GM13976 (cell line): ENCODE measurements at regions not wholly inside any gene's neighbourhood (a gene's known extent, or its start where the extent isn't known, plus 50 kb on each side); places are given as distances from the start of the nearest gene placed in this dataset.

Source experiments
- DNase-seq: peaks from one replicate; pipeline ENCODE4 v3.0.0; 2012; ENCODE audit warnings: low spot score
- in situ Hi-C: fragments of 300-500 bp; cut with MboI; formaldehyde crosslinking; loops from one replicate; pipeline ENCODE4 v1.12.0; 2022; ENCODE audit warnings: low sequenced_read_pairs, mixed read lengths, inconsistent platforms; ENCODE audit not compliant: unreplicated experiment
- TF ChIP-seq, protein P1 (sequence below): IDR thresholded peaks from 2 replicates; pipeline ENCODE4 v1.5.1; 2012; ENCODE audit warnings: borderline replicate concordance, mild to moderate bottlenecking; ENCODE audit not compliant: insufficient read depth; ENCODE audit errors: extremely low read depth, missing control alignments, control extremely low read depth

DNA sequence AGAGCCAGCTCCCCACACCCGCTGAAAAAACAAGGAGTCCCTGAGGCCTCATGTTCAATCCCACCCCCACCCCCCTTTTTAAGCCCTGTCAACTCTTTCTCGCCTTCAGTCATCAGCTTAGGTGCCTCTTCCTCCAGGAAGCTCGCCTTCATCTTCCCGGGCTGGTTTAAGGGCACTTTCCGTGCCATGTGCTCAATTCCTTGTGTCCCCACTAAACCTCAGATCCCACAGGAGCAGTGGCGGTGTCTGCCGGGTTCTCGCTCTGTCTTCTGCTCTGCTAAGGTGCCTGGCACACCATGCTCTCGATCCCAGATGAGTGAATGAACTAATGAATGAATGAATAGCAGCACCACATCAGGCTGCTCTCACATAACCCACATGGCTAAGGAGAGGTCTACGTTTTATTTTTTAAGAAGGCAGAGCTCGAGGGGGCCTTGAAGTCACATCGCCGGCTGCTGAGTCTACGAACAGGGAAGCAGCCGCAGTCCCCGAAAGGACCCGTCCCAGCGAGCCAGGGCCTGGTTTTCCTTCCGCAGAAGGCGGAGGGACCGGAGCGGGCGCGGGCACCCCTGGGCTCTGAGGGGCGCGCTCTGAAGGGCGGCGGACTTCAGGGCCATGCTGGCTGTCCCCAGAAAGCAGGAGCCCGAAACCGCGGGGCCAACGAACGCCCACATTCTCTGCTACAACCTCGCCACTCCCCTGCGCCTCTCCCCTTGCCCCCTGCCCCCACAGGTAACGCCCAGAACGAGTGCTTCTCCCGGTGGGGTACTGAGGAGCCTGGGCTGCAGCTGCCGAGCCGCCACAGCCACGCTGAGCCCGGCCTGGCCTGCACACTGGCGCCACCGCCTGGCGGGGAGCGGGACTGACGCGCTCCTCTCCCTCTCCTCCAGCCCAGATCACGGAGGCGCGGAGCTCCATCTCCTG, 73.4 kb upstream of the KCNMA1 start:
- peak; percentile 89 for DNase-seq
- TF ChIP-seq, protein P1, sequence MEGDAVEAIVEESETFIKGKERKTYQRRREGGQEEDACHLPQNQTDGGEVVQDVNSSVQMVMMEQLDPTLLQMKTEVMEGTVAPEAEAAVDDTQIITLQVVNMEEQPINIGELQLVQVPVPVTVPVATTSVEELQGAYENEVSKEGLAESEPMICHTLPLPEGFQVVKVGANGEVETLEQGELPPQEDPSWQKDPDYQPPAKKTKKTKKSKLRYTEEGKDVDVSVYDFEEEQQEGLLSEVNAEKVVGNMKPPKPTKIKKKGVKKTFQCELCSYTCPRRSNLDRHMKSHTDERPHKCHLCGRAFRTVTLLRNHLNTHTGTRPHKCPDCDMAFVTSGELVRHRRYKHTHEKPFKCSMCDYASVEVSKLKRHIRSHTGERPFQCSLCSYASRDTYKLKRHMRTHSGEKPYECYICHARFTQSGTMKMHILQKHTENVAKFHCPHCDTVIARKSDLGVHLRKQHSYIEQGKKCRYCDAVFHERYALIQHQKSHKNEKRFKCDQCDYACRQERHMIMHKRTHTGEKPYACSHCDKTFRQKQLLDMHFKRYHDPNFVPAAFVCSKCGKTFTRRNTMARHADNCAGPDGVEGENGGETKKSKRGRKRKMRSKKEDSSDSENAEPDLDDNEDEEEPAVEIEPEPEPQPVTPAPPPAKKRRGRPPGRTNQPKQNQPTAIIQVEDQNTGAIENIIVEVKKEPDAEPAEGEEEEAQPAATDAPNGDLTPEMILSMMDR, result peak; percentile 98
- in situ Hi-C loops, result no loop called here

DNA sequence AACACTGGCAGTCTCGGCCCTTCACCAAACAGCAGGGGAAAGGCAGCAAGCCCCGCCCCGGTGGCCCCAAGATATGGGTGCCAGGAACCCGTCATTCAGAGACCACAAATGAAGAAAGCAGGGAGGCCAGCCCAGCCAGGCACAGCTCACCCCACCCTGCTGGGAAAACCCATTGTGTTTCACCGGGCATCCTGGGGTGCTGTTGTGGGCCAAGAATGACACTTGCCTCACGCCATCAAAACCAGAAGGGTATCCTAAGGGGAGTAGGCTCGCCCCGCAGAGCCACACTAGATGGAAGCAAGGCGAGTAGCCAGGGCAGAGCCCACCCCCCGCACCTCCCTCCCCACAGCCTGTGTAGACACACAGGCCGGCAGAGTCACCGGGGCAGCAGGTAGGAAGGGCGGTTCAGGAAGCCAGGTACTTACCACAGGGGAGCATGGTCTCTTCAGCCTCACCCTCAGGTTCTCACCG, 72.5 kb upstream of the KCNMA1 start:
- TF ChIP-seq, protein P1, result no peak
- DNase-seq, result no peak
- in situ Hi-C loops, result no loop called here

DNA sequence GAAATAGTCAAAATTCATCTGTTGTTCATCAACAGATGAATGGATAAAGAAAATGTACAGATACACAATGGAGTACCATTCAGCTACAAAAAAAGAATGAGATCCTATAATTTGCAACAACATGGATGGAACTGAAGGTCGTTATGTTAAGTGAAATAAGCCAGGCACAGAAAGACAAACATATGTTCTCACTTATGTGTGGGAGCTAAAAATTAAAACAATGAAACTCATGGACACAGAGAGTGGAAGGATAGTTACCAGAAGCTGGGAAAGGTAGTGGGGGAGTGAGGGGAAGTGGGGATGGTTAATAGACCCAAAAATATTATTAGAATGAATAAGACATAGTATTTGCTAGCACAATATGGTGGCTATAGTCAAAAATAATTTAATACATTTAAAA, 70.0 kb upstream of the KCNMA1 start:
- in situ Hi-C loops, result no loop called here
- TF ChIP-seq, protein P1, result no peak
- no peak for DNase-seq

DNA sequence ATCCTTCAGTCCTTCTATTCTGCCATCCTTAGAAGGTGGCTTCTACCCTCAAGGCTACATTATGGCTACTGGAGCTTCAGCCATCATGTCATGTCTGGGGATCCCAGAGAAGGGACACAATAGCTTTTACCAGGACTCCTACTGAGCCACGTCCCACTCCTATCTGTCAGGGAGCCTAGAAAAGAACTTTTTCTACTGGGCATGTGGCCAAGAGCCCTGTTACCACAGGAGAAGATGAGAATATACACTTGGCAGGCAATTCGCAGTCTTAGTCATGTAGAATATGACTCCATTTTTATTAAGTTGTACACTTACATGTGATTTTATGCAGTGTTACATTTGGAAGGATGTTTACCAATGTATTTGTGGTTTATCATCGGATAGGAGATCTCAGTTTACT, 64.6 kb upstream of the KCNMA1 start:
- TF ChIP-seq, protein P1, result no peak
- DNase-seq, result no peak
- in situ Hi-C loops, result no loop called here

DNA sequence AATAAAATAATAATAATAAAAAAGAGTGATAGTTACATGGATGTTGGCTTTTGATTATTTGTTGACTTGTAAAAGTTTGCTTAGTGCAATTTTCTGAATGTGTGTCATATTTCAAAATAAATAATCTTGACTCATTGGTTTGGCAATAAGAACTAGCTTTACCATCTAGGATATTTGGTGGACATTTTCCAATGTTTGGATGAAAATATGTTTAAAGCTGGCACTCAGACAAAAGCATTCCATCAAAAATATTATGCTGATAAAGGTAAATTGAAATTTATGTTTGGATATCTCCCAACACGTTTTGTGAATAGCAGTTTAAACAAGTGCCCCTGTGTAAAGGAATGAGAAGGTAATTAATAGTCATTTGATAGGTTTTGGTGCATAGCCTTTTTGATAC, 62.5 kb upstream of the KCNMA1 start:
- in situ Hi-C loops, result no loop called here
- TF ChIP-seq, protein P1, result no peak
- no peak for DNase-seq

DNA sequence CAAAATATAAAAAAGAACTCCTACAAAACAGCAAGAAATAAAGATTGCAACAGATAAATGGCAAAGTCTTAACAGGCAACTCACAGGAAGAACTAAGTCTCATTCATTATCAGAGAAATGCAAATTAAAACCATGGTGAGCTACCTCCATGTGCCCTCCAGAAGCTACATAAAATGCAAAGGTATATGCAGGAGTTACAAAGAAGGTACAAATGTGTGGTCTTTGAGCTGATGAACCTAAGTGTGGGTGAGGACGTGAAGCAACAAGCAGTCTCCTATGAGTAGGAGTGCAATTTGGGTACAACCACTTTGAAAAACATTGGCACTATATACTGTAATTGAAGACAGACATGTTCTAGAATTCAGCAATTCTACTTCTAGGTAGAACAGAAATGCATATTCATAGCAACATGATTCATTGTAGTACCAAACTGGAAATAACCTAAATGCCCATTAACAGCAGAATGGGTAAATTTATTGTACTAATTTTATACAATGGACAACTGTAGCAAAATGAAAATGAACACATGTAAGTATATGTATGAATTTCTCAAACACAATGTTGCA, 61.6 kb upstream of the KCNMA1 start:
- in situ Hi-C loops, result no loop called here
- no peak for DNase-seq

More for the DNA sequence above, 61.6 kb upstream of the KCNMA1 start:
- TF ChIP-seq, protein P1, result no peak
